Stimulated activated CD8-positive, alpha-beta memory T cell treated with anti-CD3 and anti-CD28 coated beads, Interleukin-4, amount 100 ng/mL, for 48 hours (primary cell): ENCODE measurements at regions not wholly inside any gene's neighbourhood (a gene's known extent, or its start where the extent isn't known, plus 50 kb on each side); places are given as distances from the start of the nearest gene placed in this dataset.
"Not testable (repeated sequence)": the region's sequence is repeated elsewhere in the genome, so short reads cannot be mapped to it uniquely, and the experiment has no call there.

Experiments used
- DNase-seq: peaks from one replicate; pipeline ENCODE4 v3.0.0-alpha.2; 2020

DNA sequence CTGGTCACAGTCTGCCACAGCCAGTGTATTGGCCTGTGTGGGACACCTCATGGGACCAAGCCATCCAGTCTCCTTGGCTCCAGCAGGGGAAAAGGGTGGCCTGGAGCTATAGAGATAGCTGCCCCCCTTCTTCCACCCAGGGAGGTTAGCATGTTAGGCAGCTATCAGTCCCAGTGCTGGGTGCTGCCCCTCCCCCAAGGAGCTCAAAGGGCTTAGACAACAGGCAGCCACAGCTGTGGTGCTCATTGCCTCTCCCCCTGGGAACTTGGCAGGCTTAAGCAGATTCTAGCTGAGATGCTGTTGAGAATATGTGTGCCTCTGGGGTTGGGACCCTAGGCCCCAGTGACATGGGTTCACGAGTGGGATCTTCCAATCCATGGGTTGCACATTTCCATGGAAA lies 226.0 kb upstream of the PTGER4 start:
- no peak for DNase-seq

DNA sequence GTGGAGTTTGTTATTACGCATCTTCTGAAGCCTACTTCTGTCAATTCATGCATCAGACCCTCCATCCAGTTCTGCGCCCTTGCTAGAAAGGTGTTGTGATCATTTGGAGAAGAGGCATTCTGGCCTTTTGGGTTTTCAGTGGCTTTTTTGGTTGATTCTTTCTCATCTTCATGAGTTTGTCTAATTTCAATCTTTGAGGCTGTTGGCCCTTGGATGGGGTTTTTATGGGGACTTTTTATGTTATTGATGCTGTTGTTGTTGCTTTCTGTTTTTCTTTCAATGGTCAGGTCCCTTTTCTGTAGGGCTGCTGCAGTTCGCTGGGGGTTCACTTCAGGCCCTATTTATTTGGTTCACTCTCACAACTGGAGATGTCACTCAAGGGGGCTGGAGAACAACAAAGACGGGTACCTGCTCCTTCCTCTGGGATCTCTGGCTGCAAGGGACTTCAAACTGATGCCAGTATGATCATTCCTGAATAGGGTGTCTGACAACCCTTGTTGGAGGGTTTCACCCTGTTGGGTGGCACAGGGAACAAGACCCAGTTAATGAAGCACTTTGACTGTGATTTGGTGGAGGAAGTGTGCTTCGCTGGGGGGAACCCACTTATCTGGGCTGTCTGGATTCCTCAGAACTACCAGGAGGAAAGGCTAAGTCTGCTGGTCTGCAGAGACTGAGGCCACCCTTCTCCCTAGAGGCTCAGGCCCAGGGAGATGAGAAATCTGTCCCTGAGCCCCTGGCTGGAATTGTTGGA lies 226.7 kb upstream of the PTGER4 start:
- no peak for DNase-seq

DNA sequence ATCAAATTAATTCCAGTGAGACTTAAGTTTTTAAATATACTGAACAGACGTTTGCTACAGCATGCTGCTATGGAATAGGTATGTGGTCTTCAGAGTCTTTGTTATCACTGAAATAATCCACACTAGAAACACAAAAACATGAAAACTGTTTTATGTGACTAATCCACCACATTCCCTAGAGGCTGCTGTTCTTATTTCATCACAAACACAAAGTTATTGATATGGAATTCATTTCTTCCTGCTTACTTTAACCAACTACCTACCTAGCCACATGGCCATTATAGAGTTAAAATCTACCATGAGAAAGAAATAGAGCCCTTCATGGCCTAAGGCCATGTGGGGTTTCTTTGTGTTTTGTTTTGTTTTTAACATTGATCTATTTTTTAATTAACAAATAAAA lies 232.3 kb upstream of the PTGER4 start:
- no peak for DNase-seq

DNA sequence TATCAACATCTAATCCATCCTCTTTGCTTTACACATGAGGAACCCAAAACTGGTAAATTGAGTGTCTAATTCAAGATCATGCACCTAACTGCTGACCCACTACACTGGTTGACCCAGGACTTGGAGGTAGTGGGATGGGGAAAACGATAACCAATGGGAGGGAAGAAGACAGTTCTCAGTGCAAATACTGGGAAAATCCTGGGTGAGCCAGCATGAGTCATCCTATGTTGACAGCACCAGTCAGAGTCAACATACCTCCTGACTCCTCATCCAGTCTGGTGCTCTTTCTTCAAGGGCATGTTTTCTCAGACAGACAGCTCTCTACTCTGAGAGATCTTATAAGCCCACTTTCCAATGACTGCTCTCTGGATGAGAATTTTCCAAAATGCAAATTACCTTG lies 232.8 kb upstream of the PTGER4 start:
- DNase-seq, result no peak

DNA sequence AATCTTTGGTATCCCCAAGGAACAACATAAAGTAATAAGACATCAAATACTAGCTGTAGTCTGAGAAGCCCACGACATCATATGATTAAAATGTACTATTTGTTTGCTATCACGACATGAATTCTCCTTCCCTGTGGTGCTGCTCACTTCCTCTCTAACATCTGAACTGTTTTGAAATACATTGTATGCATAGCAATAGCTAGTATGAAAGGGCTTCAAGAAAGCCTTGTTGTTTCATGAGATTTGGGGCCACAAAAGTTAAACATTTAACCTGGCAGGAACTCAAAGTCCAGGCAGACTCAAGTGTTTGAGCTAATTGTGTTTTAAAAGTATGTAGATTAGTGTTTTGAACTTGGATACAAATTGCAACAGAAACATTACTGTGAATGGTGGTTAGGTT lies 237.4 kb upstream of the PTGER4 start:
- DNase-seq, result no peak

DNA sequence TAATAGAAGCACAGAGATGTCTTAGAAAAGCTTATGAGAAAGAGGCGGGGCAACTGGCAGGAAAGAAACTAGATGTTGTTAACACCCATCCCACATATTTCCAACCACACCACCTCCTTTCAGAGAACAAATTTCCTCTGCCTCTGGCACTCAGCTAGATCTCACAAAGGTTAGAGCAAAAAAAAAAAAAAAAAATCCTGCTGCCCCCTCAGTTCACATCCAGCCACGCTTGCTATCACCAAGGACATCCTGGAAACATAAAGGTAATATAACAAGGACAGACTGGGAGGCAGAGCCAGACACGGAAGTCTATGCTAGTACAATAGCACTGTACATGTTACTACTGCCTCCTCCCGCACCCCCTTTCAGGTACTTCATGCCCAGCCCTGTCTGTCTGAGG lies 238.0 kb upstream of the PTGER4 start:
- DNase-seq, result peak; percentile 51

DNA sequence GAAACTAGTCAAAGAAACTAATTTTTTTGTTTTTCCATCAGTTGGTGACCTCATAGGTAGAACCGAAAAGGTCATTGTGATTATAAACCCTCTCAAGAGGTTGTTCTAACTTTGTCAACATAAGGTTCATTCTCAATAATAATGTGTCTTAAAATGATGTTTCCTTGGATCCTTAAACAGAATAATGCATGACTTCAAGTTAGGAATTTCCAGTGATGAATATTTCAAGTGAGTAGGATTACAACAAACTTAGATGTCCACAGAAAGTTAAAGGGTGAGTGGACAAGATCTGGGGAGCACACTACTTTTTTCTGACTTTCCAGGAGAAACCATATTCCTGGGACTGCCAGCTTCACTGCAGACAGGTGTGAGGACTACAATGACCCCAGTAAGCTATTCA lies 239.0 kb upstream of the PTGER4 start:
- no peak for DNase-seq

DNA sequence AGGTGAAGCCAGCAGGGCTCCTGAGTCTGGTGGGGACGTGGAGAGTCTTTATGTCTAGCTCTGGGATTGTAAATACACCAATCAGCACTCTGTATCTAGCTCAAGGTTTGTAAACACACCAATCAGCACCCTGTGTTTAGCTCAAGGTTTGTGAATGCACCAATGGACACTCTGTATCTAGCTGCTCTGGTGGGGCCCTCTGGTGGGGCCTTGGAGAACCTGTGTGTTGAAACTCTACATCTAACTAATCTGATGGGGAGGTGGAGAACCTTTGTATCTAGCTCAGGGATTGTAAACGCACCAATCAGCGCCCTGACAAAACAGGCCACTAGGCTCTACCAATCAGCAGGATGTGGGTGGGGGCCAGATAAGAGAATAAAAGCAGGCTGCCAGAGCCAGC lies 240.6 kb upstream of the PTGER4 start:
- DNase-seq, result not testable (repeated sequence)

DNA sequence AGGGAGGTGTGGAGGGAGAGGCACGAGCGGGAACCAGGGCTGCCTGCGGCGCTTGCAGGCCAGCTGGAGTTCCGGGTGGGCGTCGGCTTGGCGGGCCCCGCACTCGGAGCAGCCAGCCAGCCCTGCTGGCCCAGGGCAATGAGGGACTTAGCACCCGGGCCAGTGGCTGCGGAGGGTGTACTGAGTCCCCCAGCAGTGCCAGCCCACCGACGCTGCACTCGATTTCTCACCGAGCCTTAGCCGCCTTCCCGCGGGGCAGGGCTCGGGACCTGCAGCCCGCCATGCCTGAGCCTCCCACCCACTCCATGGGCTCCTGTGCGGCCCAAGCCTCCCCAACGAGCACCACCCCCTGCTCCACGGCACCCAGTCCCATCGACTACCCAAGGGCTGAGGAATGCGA lies 241.1 kb upstream of the PTGER4 start:
- DNase-seq, result not testable (repeated sequence)

DNA sequence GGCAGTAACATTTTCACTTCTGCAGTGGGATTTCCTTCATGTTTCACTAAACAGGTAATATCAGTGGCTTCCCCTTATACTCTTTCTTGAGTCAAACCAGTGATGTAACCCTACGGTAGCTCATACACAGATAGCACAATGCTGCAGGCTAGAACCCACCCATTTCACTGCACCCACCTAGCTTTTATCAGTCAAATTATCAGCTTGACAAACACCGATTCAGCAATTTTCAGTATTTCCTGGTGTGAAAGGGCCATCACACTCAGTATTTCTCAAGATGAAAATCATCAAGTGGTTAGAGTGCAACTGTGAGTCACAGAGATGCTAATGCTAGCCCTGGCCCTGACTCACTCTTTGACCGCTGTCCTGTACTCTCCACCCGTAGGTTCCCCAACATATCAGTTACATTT lies 242.3 kb upstream of the PTGER4 start:
- peak; percentile 66 for DNase-seq

DNA sequence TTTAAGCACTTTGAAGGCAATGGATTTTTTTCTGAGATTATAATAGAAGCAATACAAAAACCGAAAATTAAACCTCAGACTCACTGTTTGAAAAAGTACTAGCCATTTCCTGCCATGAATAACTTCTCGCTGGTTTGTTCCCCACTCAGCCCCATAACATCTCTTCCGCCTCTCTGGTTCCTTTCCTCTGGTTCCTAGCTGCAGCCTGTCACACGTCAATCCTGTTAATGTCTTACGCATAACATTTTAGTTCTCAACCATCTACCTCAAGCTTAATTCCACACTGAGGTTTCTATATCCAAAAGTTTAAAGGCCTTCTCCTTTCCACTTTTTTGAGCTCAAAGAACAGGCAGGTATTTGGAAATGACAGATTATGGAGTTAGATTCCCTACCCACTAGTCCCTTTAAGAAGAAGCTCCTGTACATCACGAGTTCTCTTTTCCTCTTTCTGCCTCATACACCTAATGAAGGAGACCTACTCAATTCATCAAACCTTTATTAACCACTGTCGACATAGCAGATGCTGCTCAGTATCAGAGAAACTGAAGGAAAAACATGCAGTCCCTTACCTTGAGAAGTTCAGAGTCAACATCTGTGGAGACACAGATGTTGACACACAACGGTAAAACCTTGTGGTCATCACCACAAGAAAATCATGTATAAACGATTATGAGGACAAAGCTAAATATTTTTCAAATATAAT lies 243.0 kb upstream of the PTGER4 start:
- DNase-seq, result peak; percentile 45

DNA sequence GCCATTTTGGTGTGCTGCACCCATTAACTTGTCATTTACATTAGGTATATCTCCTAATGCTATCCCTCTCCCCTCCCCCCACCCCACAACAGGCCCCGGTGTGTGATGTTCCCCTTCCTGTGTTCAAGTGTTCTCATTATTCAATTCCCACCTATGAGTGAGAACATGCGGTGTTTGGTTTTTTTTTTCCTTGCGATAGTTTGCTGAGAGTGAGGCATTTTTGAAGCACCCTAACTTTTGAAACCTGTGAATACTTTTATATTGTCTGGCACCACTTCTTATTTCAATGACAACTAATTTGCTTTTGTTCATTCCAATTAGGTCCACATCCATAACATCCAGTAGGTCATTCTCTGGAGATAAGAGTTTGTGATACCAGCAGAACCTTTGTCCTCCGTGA lies 244.0 kb upstream of the PTGER4 start:
- not testable (repeated sequence) for DNase-seq

DNA sequence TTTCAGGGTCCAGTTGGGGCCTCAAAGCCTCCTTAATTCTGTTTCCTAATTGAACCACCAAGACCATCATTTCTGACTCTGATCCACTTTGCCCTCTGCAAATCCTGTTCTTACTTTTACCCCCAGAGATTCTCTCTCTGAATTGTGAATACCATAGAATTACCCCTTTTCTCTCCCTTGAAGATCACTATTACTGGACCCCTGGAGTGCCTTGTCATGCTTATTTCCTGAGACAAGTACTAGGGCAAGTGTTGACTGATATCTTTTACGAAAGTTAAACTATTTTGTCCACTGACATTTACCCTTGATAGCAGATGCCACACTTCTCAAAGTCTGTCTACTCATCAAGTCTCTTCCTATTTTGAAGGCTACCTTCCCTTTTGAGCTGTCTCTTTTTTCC lies 246.9 kb upstream of the PTGER4 start:
- no peak for DNase-seq

DNA sequence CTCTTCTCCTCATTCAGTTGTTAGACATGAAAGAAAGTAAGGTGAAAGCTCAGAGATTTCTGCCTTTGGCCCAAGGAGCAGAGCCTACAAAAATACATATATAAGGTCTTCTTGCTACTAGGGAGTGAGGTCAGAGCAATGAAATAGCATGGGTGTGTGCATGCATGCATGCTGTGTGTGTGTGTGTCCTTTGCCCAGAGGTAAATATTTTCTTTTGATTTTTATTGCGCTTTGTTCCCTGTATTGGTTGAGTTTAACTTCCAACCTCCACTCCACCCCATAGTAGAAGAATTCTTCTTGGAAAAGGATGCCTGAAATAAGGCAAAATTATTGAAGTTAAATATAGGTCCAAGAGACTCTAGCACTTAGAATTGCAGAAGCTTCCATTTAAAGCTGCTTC lies 248.0 kb upstream of the PTGER4 start:
- DNase-seq, result no peak

DNA sequence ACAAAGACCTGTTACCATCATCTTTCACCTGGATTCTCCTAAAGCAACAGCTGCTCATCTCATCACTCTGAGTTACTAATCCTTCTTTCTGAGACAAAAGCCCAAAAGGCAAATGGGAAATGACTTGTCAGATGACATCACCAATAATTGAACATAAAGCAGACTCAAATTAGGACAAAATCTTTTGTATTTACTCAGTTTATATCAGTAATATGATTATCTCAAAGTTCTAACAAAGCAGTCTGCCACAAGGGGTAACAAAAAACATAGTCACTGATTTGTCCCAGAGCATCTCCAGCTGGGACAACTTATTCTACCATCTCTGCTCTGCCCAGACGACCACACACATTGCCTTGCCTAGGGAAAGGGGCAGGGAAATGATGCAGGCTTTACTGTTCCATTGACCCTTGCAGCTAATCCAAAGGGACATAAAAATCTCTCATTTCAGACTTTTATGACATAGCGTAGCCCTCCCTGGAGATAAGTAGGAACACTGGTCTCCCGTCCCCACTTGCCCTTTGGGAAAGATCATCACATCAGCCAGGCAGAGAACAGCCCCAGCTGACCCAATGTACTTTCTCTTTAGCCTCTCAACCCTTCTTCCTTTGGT lies 249.5 kb upstream of the PTGER4 start:
- no peak for DNase-seq

DNA sequence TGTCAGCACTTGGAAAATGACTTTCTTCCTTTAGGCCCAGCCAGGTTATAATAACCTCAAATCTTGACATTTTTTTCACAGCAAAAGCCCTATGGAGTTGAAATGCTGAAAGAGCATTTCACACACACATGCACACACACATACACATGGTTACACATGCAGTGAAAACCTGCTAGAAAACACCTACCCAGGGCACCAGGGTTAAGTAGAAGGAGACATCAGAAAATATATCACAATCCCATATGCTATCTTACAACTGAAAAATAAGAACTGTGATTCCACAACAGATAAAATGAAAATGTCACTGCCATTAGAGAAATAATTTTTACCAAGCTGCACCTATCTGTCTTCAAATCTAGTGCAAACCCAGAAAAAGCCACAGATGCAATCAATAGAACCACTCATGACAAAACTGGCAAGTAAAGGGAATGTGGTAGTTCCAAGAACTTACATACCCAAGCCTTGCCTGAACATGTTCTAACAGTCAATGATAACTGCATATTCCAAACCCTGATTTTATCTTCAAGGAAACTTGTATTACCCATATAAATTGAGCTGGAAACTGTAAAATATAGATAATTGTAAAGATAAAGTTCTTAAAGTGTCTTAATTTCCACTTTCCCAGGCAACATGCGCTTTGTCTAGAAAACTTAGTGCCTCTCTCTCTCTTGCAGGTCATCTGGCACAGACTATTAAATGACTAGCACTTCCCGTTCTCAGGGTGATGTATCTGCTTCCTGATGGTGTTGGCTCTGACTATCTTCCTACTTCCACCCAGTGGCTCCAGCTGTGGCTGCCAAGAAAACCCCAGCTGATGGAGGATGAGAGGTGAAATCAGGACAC lies 250.2 kb upstream of the PTGER4 start:
- DNase-seq, result no peak

DNA sequence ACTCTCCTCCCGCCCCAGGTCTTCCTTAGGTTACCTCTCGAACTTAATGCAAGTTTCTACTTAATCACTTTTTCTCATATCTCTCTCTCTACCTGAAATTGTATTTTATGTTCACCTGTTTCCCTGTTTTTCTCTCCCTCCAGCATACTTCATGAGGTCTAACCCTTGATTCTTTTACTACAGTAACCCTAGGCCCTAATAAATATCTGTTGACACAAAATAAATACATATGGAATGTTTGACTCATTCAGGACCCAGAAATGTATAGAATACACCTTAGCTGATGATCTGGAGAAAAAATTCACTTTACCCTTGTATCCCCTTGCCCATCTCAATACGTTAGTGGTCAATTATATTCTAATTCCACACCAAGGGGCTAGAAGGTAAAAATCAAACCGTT lies 250.9 kb upstream of the PTGER4 start:
- DNase-seq, result no peak

DNA sequence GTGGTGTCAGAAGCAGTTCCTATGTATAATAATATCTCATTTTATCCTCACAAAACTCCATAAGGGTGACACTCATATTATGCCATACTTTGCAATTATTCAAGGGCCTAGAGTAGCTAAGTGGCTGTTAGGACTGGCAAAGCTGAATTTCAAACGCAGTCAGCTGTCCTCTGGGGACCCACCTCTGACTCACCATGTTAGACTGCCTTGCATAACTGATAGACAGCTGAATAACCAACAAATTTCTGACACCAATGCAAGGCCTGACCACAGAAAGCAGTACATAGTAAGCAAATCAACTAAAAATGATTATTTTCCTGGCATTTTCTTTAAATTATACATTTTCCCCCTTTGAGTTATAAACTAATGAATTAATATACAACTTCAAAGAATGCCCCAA lies 251.6 kb upstream of the PTGER4 start:
- DNase-seq, result no peak

DNA sequence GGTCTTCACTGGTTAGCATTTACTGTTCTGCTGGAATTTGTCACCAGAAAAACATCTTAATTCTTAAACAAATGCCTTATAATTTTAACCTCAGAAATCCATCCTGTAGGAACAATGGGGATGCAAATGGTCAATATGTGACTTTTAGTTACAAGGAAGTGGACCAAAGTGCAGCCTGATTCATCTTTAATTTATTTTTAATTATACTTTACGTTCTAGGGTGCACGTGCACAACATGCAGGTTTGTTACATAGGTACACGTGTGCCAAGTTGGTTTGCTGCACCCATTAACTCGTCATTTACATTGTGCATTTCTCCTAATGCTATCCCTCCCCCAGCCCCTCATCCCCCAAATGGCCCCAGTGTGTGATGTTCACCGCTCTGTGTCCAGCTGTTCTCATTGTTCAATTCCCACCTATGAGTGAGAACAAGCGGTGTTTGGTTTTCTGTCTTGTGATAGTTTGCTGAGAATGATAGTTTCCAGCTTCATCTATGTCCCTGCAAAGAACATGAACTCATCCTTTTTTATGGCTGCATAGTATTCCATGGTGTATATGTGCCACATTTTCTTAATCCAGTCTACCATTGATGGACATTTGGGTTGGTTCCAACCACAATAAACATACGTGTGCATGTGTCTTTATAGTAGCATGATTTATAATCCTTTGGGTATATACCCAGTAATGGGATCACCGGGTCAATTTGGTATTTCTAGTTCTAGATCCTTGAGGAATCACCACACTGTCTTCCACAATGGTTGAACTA lies 262.5 kb upstream of the PTGER4 start:
- not testable (repeated sequence) for DNase-seq

DNA sequence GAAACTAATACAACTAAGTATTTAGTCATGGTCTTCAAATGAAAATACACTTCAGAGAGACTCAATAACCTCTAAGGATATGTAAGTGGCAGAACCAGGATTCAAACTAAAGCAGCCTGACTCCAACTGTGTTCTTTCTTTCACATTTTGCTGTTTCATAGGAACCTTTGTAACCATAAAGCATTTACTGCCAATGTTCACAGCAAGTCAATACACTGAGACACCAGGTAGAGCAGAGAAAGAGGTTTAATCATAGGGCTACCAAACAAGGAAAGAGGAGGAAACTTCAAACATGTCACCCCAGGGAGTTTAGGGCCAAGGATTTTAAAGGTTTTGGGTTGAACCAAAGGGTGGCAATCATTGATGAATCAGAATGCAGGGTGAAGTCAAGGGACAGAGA lies 263.1 kb upstream of the PTGER4 start:
- no peak for DNase-seq

DNA sequence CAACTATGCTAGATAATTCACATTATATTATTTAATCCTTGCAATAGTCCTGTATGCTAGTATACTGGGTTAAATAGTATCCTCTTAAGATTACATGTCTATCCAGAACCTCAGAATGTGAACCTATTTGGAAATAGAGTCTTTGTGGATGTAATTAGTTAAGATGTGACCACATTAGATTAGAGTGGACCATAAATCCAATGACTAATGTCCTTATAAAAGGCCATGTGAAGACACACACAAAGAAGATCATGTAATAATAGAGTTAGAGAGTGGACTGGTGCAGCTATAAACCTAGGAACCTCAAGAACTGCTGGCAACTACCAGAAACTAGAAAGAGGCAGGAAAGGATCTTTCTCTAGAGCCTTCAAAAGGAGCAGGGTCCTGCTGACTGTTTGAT lies 263.6 kb upstream of the PTGER4 start:
- DNase-seq, result no peak

DNA sequence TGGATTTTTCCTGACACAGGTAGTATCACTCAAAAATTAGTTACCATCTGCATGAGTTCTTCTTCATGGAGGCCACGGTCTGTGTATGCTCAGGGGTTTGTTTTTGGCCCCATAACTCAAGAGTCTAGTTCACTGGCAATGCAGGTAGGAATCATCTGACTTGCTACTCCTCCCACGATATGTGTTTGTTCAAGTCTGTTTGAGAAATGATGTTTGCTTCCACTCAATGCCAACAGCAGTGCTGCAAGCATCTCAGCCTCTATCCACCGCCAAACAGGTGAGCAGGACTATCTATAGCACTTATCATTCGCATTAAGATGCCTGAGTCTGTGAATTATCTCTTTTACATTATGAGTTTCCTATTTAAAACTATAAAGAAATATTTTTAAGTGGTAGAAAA lies 264.8 kb upstream of the PTGER4 start:
- no peak for DNase-seq

DNA sequence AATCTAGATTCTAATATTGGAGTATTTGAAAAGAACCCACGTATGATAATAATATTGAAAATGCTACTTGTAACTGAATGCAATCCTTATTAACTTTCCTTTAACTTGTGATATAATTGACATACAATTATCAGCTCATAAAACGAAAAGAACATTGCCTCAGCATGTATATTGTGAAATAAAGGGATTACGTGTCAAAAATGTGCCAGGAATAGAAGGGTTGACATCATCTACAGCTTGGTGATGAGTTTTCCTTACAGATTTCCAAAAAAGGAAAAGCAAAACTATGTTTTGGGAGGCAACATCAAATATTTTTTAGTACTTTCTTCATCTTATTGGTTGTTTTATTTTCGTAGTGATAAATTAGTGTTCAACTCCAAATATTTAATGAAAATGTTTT lies 266.0 kb upstream of the PTGER4 start:
- DNase-seq, result no peak
